Bronchial epithelial cell (primary cell): ENCODE measurements at regions not wholly inside any gene's neighbourhood (a gene's known extent, or its start where the extent isn't known, plus 50 kb on each side); places are given as distances from the start of the nearest gene placed in this dataset.

ENCODE experiments used
- DNase-seq: peaks from one replicate; pipeline ENCODE4 v3.0.0-alpha.2; 2010; ENCODE audit warnings: low read depth
- FAIRE-seq: peaks from 2 replicates; lab custom pipeline; 2011; peaks lifted over from hg19 to GRCh38; lab: Jason Lieb, UNC
- H3K27me3 ChIP-seq: 2 replicates; pipeline ENCODE4 v1.5.1; 2011; ENCODE audit warnings: low read length; ENCODE audit not compliant: control insufficient read depth, insufficient read depth
- H3K36me3 ChIP-seq: 2 replicates; pipeline ENCODE4 v1.5.1; 2011; ENCODE audit warnings: low read length; ENCODE audit not compliant: control insufficient read depth, insufficient read depth
- H3K4me3 ChIP-seq: 2 replicates; pipeline ENCODE4 v1.5.1; 2011; ENCODE audit warnings: mild to moderate bottlenecking, low read depth, low read length, control low read depth
- TF ChIP-seq, protein P1 (sequence below): IDR thresholded peaks from 2 replicates; pipeline ENCODE4 v1.5.1; 2011; ENCODE audit warnings: mild to moderate bottlenecking, moderate library complexity, low read length, control low read depth, inconsistent platforms; ENCODE audit not compliant: insufficient read depth, severe bottlenecking

DNA sequence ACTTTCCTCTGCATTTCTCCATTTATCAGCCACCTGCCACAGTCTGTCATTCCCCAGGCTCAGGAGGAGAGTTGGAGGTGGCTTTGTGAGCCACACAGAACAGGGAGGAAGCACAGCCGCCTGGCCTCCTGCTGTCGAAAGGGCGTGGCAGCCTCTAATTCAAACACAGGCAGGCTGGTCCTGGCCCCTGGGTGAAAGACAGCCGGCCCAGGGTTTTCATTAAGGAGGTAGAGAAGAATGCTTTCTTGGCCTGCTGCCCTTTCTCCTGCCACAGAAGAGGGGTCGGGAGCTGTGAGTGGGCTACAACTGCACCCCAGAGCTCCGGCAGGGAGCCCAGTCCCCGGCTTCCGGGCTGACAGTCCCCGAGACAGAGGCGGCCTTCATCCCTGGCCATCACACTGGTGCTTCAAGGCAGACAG is 108.6 kb upstream of the FZD10 start:
- Histone ChIP-seq H3K4me3 (no peak overlapping the region), H3K27me3 (no peaks in the 10 kb centered on the region), H3K36me3 (no peaks in the 10 kb centered on the region)
- FAIRE-seq (no peak), DNase-seq (no peak)
- TF ChIP-seq, protein P1, sequence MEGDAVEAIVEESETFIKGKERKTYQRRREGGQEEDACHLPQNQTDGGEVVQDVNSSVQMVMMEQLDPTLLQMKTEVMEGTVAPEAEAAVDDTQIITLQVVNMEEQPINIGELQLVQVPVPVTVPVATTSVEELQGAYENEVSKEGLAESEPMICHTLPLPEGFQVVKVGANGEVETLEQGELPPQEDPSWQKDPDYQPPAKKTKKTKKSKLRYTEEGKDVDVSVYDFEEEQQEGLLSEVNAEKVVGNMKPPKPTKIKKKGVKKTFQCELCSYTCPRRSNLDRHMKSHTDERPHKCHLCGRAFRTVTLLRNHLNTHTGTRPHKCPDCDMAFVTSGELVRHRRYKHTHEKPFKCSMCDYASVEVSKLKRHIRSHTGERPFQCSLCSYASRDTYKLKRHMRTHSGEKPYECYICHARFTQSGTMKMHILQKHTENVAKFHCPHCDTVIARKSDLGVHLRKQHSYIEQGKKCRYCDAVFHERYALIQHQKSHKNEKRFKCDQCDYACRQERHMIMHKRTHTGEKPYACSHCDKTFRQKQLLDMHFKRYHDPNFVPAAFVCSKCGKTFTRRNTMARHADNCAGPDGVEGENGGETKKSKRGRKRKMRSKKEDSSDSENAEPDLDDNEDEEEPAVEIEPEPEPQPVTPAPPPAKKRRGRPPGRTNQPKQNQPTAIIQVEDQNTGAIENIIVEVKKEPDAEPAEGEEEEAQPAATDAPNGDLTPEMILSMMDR, result no peak

DNA sequence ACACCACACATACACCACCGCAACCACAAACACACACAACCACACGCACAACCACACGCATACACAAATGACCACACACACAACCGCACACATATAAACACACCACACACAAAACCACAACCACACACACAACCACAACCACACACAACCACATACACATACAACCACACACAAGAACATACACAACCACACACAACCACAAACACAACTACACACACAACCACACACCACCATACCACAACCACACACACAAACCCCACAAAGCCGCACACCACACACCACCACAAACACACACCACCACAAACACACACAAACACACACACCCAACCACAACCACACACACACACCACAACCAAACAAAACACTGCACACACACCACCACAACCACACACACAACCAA is 107.5 kb upstream of the FZD10 start:
- FAIRE-seq (peak; percentile 83), DNase-seq (no peak)
- no peaks in the 10 kb centered on the region for H3K36me3 ChIP-seq
- no peak overlapping the region for H3K4me3 ChIP-seq
- no peaks in the 10 kb centered on the region for H3K27me3 ChIP-seq
- TF ChIP-seq, protein P1, result no peak

DNA sequence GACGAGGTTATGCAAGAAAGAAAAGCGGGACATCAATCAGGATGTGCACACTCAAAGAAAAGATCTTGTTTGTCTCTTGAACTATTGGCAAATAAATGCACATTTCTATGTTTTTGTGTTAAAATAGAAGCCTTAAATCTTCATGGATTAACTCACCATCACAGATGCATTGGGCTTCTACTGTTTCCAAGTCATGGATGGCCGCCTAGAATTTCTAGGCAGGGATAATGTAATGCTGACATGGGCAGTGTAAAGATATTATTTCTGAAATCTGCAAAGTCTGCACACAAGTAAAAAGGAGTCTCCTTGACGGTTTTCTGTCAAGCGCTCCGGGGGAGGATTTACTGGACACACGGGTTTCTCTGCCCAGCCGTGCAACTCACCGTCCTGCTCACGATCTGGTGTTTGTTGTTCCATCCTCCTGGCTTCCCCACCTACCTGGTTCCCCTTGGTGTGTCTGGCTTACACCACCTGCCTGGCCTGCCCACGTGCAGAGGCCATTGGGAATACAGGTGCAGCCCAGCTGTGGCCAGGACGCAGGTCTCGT is 103.3 kb upstream of the FZD10 start:
- H3K27me3 ChIP-seq, result no peaks in the 10 kb centered on the region
- no peaks in the 10 kb centered on the region for H3K36me3 ChIP-seq
- no peak overlapping the region for H3K4me3 ChIP-seq
- TF ChIP-seq, protein P1, result no peak
- DNase-seq (no peak), FAIRE-seq (no peak)

DNA sequence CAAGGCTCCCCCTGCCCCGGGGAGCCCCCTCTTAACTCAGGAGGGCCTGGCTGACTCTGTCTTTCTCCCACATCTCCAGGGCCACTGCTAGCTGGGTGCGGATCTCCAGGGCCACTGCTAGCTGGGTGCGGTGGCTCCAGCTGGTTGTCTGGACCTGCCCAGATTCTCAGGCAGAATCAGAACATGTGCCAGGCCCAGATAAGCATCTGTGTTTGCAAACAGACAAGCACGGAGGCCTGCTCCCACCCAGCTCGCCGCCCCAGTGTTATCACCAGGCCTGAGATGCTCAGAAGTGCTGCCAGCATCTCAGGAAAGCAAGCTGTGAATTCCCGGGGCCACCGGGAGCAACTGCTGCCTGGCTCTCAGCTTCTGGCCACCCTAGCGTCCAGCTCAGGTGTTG is 98.4 kb upstream of the FZD10 start:
- no peak overlapping the region for H3K4me3 ChIP-seq
- TF ChIP-seq, protein P1, result no peak
- FAIRE-seq (no peak), DNase-seq (no peak)
- H3K36me3 ChIP-seq, result no peaks in the 10 kb centered on the region
- H3K27me3 ChIP-seq, result no peaks in the 10 kb centered on the region

DNA sequence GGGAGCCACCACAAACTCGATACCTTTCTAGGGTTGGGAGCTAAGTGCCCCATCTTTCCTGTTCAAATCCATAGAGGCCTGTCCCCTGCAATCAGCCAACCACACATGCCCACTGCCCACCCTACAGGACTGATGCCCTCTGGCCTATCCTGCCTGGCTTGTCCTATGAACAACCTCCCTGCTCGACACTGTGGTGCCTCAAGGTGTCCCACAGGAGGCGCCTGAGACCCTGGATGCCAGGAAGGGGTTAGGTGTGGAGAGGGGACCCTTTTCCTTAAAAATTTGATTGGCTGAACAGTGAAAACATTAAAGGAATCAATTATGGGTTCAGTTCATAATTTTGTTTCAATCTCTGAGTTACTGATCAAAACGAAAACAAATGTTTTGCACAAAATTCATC is 97.3 kb upstream of the FZD10 start:
- Histone ChIP-seq H3K4me3 (no peak overlapping the region), H3K36me3 (no peaks in the 10 kb centered on the region), H3K27me3 (no peaks in the 10 kb centered on the region)
- no peak for FAIRE-seq
- TF ChIP-seq, protein P1, result no peak
- no peak for DNase-seq

DNA sequence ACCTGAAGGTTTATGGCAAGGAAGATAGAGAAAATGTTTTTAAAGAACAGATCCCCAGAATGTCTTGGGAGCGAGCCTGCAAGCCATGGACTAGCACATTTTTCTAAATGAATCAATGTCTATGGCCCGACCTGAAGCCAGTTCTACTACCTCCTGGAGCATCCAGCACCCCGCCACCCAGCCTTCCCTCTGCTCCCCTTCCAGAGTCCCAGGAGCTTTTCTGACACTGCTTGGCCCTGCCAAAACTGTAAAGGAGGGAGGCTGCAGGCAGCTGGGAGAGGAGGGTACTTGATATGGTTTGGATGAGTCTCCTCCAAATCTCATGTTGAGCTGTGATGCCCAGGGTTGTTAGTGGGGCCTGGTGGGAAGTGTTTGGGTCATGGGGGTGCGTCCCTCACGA is 95.5 kb upstream of the FZD10 start:
- Histone ChIP-seq H3K36me3 (no peaks in the 10 kb centered on the region), H3K27me3 (no peaks in the 10 kb centered on the region), H3K4me3 (no peak overlapping the region)
- FAIRE-seq (no peak), DNase-seq (no peak)
- TF ChIP-seq, protein P1, result no peak
